ENCODE measurements at regions not wholly inside any gene's neighbourhood (a gene's known extent, or its start where the extent isn't known, plus 50 kb on each side); places are given as distances from the start of the nearest gene placed in this dataset.

DNA sequence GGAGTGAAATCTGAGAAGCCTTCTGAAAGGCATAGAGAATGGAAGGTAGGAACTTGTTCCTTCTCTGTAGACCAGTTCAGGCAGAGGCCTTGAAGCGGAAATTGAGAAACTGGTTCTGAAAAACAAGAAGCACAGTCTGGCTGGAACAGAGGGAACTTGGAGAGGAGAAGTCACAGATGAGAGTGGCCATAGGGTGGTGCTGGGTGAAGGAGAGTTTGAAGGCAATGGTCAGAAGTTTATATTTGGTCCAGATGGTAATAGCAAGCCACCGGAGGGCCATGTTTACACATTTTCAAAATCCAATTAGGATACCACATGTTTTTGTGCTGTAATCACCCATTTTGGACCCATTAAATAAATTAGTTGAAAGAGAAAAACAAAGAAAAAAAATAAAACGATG is 692.5 kb downstream of the INHBA start:
- TF ChIP-seq CTCF (IDR thresholded peaks at IDR 0.05), result no peak
- no peak for TF ChIP-seq POLR2A (IDR thresholded peaks at IDR 0.05)
- TF ChIP-seq POLR2AphosphoS5 (IDR thresholded peaks at IDR 0.05), result peak in 1 of 3 donors; percentile 21

Data from stomach (tissue), 4 donors.